ENCODE measurements at regions not wholly inside any gene's neighbourhood (a gene's known extent, or its start where the extent isn't known, plus 50 kb on each side); places are given as distances from the start of the nearest gene placed in this dataset.
"Not testable (repeated sequence)": the region's sequence is repeated elsewhere in the genome, so short reads cannot be mapped to it uniquely, and the experiment has no call there.

GRCh38 chr5:18399461-18400327 lies 765.4 kb downstream of the TAF11L14 start:
- not testable (repeated sequence) for DNase-seq (ENCODE audit: low read depth in 4 of 4, low spot score in 1 of 4)

DNA sequence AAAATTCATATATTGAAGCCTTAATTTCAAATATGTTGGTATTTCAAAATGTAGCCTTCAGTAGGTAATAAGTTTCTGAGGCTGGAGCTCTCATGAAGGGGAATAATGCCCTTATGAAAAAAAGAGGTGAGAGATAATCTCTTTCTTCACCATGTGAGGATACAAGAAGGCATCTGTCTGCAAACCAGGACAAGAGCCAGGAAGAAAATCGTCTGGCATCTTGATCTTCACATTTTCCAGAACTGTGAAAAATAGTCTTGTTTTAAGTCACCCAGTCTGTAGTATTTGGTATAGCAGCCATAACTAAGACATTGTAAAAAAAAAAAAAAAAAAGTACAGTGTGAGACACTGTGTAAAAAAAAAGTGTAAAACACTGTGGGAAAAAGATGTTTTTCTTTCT lies 768.9 kb downstream of the TAF11L14 start:
- DNase-seq (ENCODE audit: low read depth in 4 of 4, low spot score in 1 of 4), result no peak

DNA sequence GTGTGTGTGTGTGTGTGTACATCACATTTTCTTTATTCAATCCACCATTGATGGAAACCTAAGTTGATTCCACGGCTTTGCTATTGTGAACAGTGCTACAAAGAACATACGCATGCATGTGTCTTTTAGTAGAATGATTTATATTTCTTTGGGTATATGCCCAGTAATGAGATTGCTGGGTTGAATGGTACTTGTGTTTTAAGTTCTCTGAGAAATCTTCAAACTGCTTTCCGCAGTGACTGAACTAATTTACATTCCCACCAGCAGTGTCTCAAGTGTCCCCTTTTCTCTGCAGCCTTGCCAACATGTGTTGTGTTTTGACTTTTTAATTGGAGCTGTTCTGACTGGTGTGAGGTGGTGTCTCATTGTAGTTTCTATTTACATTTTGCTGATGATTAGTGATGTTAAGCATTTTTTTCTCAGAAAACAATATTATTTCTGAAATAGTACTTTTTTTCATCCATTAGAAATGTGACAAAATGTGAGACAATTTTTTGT lies 769.7 kb downstream of the TAF11L14 start:
- no peak for DNase-seq (ENCODE audit: low read depth in 4 of 4, low spot score in 1 of 4)

- no peak for DNase-seq (ENCODE audit: low read depth in 4 of 4, low spot score in 1 of 4)
Measured at GRCh38 chr5:18420711-18421110, 786.5 kb downstream of the TAF11L14 start.

DNA sequence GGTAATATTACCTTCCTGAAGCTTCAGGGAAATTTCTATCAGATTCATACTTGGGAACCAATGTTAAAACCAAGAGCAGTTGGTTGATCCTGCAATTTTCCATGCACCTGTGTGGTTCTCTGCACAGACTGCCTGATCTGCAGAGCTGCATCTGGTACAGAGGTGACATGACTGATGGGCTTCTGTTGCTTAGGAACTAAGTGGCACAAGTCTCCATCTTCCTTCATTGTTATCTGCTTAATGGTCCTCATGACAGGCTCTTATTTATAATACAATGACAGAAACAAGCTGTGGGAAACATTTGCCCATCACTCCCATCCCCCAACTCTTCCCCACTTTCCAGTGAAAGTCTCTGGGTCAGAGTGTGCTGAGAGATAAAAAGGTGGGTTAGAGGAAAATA lies 799.1 kb downstream of the TAF11L14 start:
- no peak for DNase-seq (ENCODE audit: low read depth in 4 of 4, low spot score in 1 of 4)

- no peak for DNase-seq (ENCODE audit: low read depth in 4 of 4, low spot score in 1 of 4)
Measured at GRCh38 chr5:18438126-18438525, 803.9 kb downstream of the TAF11L14 start.

- no peak for DNase-seq (ENCODE audit: low read depth in 4 of 4, low spot score in 1 of 4)
Measured at GRCh38 chr5:18455521-18455920, 821.3 kb downstream of the TAF11L14 start.

DNA sequence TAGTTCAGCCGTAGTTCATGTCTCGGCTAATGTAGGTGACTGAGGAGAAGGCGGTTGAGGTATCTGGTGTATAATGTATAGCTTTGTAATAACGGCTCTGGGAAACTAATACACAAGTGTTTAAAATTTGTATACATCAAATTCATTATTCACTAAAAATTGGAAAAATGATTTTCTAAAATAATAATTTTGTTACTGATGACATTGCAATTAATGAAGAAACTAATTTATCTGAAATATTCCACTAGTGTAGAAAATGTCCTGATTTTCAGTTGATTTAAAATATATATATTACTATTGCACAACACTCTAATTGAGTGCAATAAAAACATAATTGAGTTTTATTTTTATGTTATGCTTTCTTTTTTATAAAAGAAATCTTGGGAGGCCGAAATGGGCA lies 823.0 kb downstream of the TAF11L14 start:
- DNase-seq (ENCODE audit: low read depth in 4 of 4, low spot score in 1 of 4), result no peak

DNA sequence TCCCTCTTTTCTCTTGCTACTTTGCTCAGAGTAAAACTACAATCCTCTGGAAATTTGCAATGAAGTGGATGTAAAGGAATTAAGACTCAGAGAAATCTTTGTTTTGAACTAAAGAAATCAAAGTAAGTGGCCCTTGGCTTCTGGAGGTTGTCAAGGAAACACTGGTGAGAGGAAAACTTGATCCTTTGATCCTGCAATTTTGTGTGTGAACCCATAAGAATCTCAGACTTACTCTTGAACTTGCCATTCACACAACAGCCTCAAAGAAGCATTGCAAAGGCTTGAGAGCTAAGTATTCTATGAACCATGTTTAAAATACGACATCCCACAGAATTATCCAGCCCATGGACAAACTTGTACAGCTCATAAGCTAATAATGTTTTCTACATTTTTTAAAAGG lies 827.5 kb downstream of the TAF11L14 start:
- DNase-seq (ENCODE audit: low read depth in 4 of 4, low spot score in 1 of 4), result no peak

GRCh38 chr5:18465833-18466681 lies 831.8 kb downstream of the TAF11L14 start:
- DNase-seq (ENCODE audit: low read depth in 4 of 4, low spot score in 1 of 4), result peak in 3 of 4 experiments; percentile 0 to 17 (median 8)

DNA sequence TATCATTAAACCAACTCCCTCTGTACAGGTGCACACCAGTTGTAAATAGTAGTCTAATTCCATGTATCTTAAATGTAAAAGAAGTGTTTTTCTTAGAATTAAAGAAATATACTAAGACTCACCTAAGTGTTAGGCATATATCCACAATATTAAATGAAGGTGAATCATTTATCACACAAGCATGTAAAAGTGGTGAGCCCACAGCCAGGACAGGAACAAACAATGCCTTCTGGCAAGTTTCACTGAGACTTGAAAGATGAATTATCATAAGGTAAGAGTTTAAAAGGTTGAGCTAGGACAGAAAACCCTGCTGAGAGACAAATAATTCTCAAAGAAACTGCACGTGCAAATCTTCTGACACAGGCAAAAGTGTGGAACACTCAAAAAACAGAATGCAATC lies 832.5 kb downstream of the TAF11L14 start:
- DNase-seq (ENCODE audit: low read depth in 4 of 4, low spot score in 1 of 4), result no peak

DNA sequence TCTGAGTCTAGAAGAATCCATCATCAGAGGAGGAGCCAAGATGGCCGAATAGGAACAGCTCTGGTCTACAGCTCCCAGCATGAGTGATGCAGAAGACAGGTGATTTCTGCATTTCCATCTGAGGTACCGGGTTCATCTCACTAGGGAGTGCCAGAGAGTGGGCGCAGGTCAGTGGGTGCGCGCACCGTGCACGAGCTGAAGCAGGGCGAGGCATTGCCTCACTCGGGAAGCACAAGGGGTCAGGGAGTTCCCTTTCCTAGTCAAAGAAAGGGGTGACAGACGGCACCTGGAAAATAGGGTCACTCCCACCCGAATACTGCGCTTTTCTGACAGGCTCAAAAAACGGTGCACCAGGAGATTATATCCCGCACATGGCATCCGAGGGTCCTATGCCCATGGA lies 837.5 kb downstream of the TAF11L14 start:
- DNase-seq (ENCODE audit: low read depth in 4 of 4, low spot score in 1 of 4), result not testable (repeated sequence)

GRCh38 chr5:18483451-18483850 lies 849.2 kb downstream of the TAF11L14 start:
- no peak for DNase-seq (ENCODE audit: low read depth in 4 of 4, low spot score in 1 of 4)

DNA sequence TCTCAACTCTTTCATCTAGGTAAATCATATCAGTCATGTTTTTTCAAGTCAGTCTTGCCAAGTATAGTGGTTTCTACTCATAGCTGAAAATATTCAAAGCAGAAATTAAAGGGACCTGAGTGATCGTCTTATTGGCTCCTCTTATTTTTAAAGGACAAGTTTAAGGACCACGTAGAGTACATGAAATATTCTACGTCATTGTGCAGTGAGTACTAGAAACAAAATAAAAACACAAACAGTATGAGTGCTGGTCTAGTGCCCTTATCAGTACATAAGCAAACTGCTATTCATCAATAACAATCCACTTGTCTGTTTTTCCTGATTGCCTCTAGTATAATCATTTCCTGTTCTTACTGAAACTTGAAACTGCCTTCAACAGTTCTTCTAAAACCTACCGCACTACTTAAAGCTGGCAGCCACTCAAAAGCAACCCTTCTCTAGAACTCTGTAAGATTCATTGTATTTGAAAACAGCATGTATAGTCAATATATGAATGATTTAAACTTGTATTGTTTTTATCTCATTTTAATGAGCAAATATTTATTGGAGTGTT lies 853.7 kb downstream of the TAF11L14 start:
- DNase-seq (ENCODE audit: low read depth in 4 of 4, low spot score in 1 of 4), result no peak

- DNase-seq (ENCODE audit: low read depth in 4 of 4, low spot score in 1 of 4), result no peak
Measured at GRCh38 chr5:18489703-18490102, 855.4 kb downstream of the TAF11L14 start.

DNA sequence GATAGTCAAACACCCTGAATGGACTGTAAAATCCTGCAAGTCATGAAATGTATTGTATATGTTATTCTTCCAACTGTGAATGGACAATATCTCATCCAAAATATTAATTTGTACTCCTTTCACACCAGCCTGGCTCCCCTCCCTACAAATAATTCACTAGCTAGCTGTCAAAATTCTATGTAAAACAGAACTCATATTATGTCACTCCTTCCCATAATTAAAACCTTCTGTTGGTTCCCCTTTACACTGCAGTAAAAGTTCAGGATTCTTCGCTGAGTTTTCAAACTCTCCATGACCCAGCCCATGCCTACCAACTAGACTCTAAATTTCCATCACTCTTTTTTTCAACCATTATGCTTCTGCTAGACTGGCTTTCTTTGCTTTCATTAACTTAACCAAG lies 857.1 kb downstream of the TAF11L14 start:
- DNase-seq (ENCODE audit: low read depth in 4 of 4, low spot score in 1 of 4), result no peak

- DNase-seq (ENCODE audit: low read depth in 4 of 4, low spot score in 1 of 4), result no peak
Measured at GRCh38 chr5:18495157-18495556, 860.9 kb downstream of the TAF11L14 start.

GRCh38 chr5:18496041-18496440 lies 861.8 kb downstream of the TAF11L14 start:
- DNase-seq (ENCODE audit: low read depth in 4 of 4, low spot score in 1 of 4), result no peak

DNA sequence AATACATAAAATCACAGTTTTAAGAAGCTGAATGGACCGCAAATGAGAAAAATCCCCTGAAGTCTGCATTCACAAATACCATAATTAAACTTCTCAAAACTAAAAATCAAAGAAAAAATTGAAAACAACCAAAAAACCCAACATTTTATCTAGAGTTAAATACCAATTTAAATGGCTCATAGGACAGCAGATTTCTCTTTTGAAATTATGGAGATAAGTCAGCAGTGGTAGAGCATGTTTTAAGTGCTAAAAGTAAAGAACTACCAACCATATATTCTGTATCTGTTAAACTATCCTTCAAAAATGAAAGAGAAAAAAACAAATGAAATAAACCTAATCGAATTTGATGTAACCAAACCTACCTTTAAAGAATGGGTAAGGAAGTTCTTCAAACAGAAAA lies 862.8 kb downstream of the TAF11L14 start:
- no peak for DNase-seq (ENCODE audit: low read depth in 4 of 4, low spot score in 1 of 4)

DNA sequence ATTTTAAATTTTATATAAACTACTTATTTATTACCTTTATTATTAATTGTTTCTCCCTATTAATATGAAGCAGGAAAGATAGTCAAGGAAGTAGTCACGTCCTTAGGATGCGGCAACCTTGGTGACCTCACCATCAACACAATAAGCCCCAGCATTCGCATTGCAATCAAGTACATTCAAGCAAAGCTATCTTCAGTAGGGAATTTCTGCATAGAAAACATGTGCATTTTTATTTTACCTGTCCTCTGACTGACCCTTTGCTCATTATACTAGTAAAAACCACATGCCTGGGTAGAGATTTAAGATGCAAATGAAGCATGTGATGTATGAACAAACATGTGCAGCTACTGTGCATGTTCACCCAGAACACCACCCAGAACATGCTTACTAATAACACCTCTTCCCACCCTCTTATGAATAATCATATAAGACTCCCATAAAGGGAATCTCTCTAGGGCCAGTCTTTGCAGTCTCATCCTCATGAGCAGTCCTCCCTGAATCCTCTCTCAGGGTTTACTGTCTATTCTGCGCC lies 869.6 kb downstream of the TAF11L14 start:
- DNase-seq (ENCODE audit: low read depth in 4 of 4, low spot score in 1 of 4), result no peak

- DNase-seq (ENCODE audit: low read depth in 4 of 4, low spot score in 1 of 4), result no peak
Measured at GRCh38 chr5:18507114-18507513, 872.9 kb downstream of the TAF11L14 start.

Data from stimulated activated CD4-positive, alpha-beta T cell treated with anti-CD3 and anti-CD28 coated beads, Interleukin-1b, Interleukin-23, amount 100 ng/mL, for 24 hours (primary cell).